Adrenal gland (tissue), 5 donors: ENCODE measurements at regions not wholly inside any gene's neighbourhood (a gene's known extent, or its start where the extent isn't known, plus 50 kb on each side); places are given as distances from the start of the nearest gene placed in this dataset.

Experiments
- CTCF ChIP-seq, 6 experiments: fragments of 450-650 bp in 4 of 6; fragments of 200-600 bp in 2 of 6; sonication (generic) in 1 of 6; IDR thresholded peaks; 1 replicate in 5 of 6; 2 replicates in 1 of 6; pipeline versions ENCODE4 v1.5.1 to v1.8.0; 2016 to 2021; ENCODE audit warnings: antibody characterized with exemption in 6 of 6, mild to moderate bottlenecking in 2 of 6, moderate library complexity in 1 of 6
- POLR2A ChIP-seq, 2 donors: fragments of 450-650 bp; IDR thresholded peaks; one replicate each; pipeline ENCODE4 v1.6.1; 2017; ENCODE audit warnings: antibody characterized with exemption in 2 of 2, mild to moderate bottlenecking in 2 of 2, moderate library complexity in 1 of 2
- donor health status: DM: no; HTN: no; CAD: no.

DNA sequence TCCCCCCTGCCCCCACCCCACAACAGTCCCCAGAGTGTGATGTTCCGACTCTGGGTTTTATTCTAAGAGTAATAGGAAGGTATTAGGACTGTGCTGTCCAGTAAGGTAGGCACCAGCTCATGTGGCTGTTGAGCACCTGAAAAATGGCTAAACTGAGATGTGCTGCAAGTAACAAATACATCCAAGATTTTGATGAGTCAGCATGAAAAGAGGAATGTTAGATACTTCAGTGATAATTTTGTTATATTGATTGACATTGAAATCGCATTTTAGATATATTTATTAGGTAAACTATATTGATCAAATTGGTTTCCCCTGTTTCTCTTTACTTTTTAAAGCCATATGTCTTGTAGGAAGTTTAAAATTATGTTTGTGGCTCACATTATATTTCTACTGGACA lies 147.8 kb downstream of the FTCDNL1 start:
- TF ChIP-seq CTCF (IDR thresholded peaks at IDR 0.05) = no peak
- no peak for TF ChIP-seq POLR2A (IDR thresholded peaks at IDR 0.05)
